Glomerular visceral epithelial cell (primary cell): ENCODE measurements at regions not wholly inside any gene's neighbourhood (a gene's known extent, or its start where the extent isn't known, plus 50 kb on each side); places are given as distances from the start of the nearest gene placed in this dataset.

Experiments
- DNase-seq: peaks from one replicate; pipeline ENCODE4 v3.0.0-alpha.2; 2016; ENCODE audit errors: extremely low spot score

GRCh38 chr4:19910861-19911525, 340.7 kb upstream of the SLIT2 start:
- DNase-seq: no peak

DNA sequence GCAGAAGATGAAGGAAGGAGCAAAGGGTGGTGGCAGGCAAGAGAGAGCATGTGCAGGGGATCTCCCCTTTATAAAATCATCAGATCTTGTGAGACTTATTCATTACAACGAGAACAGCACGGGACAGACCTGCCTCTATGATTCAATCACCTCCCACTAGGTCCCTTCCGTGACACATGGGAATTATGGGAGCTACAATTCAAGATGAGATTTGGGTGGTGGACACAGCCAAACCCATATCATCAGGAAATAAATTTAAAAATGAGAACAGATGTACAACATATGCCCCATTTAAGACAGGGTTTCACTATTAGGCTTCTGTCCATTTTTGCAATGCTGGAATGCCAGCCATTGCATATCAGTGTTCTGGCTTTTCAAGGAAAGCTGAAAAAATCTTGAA, 346.7 kb upstream of the SLIT2 start:
- no peak for DNase-seq

- no peak for DNase-seq
Observed at GRCh38 chr4:19888587-19888986, 363.1 kb upstream of the SLIT2 start.

- no peak for DNase-seq
Observed at GRCh38 chr4:19883841-19884240, 367.9 kb upstream of the SLIT2 start.

DNA sequence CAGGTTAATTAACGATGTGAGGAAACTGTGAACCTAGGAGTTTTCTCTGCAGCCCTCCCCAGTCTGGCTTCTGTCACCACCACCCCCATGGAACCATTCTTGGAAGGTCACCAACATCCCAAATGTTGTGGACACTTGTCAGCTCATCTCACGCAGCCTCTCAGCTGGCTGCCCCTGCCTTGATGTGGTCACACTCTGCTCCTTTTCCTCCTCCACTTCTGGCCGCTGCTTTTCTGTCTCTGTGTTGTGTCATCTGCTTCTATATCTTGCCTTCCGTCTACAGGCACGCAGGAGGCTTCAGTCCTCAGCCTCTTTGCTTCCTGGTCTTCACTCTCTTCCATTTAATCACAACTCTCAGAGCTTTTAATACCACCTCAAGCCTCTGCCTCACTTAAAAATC, 371.5 kb upstream of the SLIT2 start:
- no peak for DNase-seq

DNA sequence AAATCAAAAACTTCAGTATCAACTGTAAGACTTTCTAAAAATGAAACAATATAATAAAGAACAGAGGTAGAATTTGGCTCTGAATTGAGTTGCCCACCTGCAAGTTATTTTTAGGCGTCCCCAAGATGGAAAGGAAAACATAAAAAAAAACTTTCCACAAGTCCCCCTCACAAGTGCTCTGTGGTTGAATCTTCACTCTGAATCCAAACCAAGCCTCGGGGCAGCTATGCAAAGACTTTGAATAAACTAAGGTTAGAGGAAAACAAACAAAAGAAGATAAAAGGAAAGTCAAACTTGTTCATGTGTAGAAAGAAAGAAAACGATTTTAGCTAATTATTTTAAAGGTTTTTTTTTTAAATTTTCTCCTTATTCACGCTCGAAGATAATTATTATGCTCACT, 372.4 kb upstream of the SLIT2 start:
- no peak for DNase-seq

DNA sequence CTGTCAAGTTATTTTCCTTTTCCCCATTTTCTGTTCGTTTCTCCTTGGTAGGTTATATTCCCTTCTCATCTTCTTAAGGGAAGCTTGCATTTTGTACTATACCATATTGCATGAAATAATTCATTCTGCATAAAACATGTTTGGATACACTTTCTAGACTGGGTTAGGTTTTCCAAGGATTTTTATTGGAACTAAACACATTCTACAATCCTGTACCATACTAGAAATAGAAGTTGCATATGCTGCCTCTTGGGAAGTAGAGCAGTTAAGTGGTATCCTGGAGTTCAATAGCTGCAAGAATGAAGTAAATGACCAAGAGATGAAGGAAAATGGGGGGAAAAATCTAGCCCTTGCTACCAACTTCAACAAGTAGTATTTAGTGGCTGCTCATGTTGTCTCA, 393.7 kb upstream of the SLIT2 start:
- DNase-seq: no peak

- no peak for DNase-seq
Observed at GRCh38 chr4:19857380-19857779, 394.3 kb upstream of the SLIT2 start.

GRCh38 chr4:19850909-19851308, 400.8 kb upstream of the SLIT2 start:
- peak; percentile 89 for DNase-seq

GRCh38 chr4:19844446-19844845, 407.3 kb upstream of the SLIT2 start:
- DNase-seq: peak; percentile 60

DNA sequence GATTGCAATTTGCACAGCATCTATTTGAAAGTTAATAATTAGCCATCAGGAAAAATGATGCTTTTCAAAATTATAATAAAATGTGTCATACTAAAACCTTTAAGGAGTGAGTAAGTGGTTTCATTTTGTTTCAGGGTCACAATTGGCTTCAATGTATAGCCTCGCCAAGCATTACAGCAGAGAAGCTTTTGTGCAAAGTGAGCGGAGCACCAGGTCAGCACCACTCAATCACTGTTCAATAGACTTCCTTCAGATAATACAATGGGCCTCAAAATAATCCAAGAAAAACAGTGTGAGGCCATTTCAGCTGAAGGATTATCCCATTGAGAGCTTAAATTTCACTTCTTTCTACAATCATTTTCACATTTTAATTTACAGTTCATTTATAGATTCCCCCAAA, 409.2 kb upstream of the SLIT2 start:
- no peak for DNase-seq

- no peak for DNase-seq
Observed at GRCh38 chr4:19838858-19839257, 412.8 kb upstream of the SLIT2 start.

GRCh38 chr4:19835429-19835828, 416.3 kb upstream of the SLIT2 start:
- DNase-seq: no peak

- DNase-seq: no peak
Observed at GRCh38 chr4:19832411-19832810, 419.3 kb upstream of the SLIT2 start.

DNA sequence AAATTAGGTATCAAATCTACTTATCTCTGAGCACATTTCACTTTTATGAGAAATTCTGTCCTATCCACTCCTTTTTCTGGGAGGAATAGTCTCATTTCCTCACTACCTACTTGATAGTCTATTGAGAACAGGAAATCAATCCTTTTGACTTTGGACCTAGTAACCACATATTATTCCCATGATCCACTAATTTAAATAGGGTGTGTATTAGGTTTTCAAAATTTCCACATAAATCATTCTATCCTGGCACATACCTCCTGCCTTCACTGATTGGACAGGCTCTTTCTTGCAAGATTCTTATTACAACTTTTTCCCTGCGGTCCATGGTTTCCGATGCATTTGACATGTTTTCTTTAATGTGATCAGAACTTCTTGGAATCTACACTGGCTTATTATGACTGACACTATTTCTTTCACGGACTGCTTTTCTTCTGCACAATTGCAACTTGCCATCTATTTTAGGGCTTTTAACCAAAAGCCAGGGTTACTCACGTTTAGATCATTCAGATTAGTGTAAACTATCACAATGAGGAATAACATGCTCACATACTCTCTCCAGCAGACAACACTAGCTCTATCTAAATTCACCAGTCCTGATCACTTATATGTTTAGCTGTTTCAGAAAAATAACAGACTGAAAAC, 419.9 kb upstream of the SLIT2 start:
- DNase-seq: no peak

GRCh38 chr4:19829101-19829500, 422.6 kb upstream of the SLIT2 start:
- no peak for DNase-seq

DNA sequence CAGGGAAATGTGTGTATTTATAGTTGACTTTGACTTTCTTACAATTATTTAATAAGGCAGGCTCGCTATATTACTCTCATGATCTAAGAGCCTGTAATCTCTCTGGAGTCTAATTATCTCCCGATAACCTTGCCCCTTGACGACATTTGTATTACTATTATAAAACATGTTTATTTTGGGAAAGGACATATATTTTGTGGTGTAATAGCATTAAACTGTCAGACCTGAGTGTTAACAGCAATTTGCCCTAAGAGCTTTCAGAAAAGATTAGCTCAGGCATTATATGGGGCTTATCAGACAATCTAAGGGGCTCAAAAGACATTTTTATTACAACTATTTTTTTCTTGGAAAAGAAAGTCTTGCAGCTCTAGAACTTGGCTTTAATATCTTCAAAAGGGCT, 427.9 kb upstream of the SLIT2 start:
- DNase-seq: no peak

GRCh38 chr4:19819737-19820136, 432.0 kb upstream of the SLIT2 start:
- DNase-seq: no peak

GRCh38 chr4:19809989-19810388, 441.7 kb upstream of the SLIT2 start:
- DNase-seq: no peak

DNA sequence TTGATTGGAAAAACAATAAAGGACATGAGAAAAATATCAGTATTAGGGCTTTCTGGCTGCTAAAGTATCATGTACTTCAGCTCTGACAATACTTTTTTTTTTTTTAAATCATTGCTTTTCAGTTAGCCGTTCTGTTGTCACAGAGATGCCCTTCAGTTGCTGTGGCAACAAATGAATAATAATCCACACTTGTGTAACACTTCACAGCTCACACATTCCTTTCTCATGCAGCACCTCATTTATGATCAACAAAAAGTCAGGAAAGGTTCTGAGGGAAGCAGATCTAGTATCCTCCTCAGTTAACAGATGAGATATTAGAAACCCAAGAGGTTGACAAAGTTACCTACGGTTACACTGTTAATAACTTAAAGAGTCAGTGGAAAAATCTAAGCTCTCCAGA, 444.2 kb upstream of the SLIT2 start:
- DNase-seq: peak; percentile 91

DNA sequence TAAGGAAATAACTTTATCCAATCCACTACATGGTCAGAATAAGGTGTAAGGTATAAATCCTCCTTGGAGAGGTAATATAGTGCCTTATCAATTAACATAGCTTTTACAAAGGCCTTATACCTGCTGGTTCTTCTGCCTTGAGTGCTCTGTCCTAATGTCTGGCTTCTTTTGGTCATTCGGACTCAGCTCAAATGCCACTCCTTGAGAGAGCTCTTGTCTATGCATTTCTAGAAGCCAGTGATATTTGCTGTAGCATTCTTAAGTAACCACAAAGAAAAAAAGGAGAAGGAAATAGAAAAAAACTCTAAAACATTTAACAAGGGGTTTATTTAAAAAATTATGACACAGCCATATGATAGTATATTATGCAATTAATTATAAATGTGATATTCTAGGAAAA, 444.8 kb upstream of the SLIT2 start:
- DNase-seq: peak; percentile 31

DNA sequence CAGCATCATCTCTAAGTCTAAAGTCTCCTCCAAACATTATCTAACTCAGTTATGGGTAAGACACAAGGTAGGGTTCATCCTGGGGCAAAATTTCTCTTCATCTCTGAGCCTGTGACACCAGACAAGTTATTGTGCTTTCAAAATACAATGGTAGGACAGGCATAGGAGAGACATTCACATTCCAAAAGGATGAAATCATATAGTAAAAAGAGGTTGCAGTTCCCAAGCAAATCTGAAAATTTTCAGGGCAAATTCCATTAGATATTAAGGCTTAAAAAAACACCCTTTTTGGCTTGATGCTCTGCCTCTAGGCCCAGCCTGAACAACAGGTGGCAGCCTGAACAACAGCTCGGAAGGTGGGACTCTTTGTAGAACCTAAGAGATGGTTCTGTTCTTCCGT, 448.3 kb upstream of the SLIT2 start:
- DNase-seq: peak; percentile 42

- no peak for DNase-seq
Observed at GRCh38 chr4:19793831-19794230, 457.9 kb upstream of the SLIT2 start.
